ENCODE measurements at regions not wholly inside any gene's neighbourhood (a gene's known extent, or its start where the extent isn't known, plus 50 kb on each side); places are given as distances from the start of the nearest gene placed in this dataset.
"Not testable (repeated sequence)": the region's sequence is repeated elsewhere in the genome, so short reads cannot be mapped to it uniquely, and the experiment has no call there.

DNA sequence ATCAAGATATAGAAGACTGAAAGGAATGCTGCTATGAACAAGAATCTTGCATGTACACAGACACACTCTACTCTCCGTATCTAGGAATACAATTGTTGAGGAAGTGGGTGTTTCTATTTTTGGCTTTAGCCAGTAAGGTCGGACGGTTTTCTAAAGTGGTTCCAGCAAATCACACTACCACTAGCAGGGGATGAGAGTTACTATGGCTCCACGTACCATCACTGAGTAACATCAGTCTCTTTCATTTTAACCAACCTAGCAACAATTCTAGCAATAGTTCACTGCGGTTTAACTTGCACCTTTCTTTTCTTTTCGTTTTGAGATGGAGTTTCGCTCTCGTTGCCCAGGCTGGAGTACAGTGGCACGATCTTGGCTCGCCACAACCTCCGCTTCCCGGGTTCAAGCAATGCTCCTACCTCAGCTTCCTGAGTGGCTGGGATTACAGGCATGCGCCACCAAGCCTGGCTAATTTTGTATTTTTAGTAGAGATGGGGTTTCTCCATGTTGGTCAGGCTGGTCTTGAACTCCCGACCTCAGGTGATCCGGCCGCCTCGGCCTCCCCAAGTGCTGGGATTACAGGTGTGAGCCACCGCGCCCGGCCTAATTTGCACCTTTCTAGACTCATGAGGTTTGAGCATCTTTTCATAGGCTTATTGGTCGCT, 103.2 kb upstream of the ZNF746 start:
- DNase-seq: not testable (repeated sequence)

DNA sequence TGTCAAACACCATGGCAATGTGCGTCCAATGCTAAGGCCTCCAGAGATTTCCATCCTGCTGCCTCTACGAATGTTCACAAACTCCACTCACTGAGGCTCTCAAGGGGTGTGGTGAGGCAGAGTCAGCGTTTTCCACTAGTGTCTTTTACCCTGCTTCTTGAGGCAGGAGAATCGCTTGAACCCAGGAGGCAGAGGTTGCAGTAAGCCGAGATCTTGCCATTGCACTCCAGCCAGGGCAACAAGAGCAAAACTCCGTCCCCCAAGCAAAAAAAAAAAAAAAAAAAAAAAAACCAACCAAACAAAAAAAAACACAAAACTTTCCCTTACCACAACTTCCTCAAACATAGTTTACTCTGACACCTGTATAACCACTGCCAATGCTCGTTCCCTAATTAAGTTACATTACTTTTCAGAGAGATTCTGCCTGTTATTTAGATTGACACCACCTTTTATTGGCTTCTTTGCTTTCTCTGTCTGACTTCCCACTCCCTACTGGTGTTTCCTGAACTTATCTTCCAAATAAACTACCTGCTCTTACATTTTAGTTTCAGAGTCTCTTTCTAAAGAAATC, 102.1 kb upstream of the ZNF746 start:
- no peak for DNase-seq

- no peak for DNase-seq
Observed at GRCh38 chr7:149598721-149599308, 101.2 kb upstream of the ZNF746 start.

DNA sequence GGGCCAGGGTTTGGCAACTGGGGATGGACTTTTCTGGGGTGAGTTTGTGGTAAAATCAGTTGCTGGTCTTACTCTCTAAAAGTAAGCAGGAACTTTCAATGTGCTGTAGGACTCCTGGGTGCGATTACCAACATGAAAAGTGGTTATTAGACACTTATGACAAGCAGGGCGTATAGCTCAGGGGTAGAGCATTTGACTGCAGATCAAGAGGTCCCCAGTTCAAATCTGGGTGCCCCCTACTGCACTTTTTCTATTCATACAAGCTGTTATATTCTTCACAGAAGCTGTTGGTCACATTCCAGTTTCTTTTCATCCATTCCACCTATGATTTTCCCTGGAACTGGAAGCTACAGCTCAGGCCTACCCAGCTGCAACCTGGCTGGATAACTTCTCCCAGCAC, 100.2 kb upstream of the ZNF746 start:
- not testable (repeated sequence) for DNase-seq

GRCh38 chr7:149595541-149595940, 97.9 kb upstream of the ZNF746 start:
- DNase-seq: no peak

DNA sequence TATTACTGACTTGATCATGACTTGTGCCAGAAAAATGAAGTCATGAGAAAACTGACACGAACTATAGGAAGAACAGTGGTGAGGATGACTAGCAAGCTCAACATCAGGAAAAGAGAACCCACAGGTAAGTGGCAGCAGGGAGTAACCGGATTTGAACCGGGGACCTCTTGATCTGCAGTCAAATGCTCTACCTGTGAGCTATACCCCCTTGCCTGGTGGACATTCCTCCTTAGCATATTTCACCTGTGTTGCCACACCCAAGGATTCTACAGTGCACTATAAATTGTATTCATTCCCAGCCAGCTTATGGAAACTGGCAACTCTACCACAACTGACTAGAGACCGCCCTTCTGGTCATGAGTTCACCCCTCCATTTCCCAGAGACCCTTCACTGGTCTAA, 97.5 kb upstream of the ZNF746 start:
- no peak for DNase-seq

DNA sequence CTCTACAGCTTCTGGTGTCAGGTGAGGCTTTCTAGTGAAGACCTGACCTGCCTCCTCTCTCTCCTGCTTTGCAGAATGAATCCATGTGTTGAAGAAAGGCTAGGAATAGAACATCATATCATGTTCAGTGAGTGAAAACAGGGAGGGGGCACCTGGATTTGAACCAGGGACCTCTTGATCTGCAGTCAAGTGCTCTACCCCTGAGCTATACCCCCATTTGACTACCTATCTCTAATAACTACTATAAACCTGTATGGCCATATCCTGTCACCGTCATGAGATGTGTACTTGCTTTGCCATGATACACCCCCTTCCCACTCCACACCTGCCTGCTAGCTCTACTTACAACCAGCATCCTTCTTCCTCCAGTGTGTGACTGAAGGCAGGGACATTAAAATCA, 91.3 kb upstream of the ZNF746 start:
- no peak for DNase-seq

- no peak for DNase-seq
Observed at GRCh38 chr7:149586646-149587645, 89.3 kb upstream of the ZNF746 start.

DNA sequence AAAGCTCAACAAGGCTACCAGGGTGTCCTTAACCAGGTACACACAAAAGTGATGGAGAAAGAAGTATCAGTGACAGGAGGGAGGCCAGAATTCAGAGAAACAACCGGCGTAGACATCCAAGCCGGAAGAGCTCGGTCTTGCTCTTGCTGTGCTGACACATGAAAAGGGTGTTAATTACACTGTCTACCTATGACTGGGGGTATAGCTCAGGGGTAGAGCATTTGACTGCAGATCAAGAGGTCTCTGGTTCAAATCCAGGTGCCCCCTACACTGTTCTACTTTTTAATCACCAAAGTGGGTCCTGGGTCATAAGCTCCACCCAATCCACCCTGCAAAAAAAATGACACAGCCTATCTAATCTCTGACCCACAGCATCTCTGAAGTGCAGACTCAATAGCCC, 86.9 kb upstream of the ZNF746 start:
- no peak for DNase-seq

GRCh38 chr7:149584009-149584408, 86.4 kb upstream of the ZNF746 start:
- no peak for DNase-seq

DNA sequence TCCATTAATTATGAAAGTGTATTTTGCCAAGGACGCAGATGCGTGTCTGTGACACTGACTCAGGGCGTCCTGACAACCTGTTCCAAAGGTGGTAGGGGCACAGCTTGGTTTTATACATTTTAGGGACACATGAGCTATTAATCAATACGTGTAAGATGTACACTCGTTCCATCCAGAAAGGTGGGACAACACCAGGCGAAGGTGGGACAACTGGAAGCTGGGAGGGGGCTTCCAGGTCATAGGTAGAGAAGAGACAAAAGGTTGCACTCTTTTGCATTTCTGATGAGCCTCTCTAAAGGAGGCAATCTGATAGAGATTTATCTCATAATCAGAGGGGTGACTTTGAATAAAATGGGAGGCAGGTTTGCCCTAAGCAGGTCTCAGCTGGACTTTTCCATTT, 82.7 kb upstream of the ZNF746 start:
- DNase-seq: no peak

GRCh38 chr7:149579365-149579764, 81.8 kb upstream of the ZNF746 start:
- DNase-seq: not testable (repeated sequence)

DNA sequence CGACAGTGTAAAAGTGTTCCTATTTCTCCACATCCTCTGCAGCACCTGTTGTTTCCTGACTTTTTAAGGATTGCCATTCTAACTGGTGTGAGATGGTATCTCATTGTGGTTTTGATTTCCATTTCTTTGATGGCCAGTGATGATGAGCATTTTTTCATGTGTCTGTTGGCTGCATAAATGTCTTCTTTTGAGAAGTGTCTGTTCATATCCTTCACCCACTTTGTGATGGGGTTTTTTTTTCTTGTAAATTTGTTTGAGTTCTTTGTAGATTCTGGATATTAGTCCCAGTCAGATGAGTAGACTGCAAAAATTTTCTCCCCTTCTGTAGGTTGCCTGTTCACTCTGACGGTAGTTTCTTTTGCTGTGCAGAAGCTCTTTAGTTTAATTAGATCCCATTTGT, 76.8 kb upstream of the ZNF746 start:
- DNase-seq: not testable (repeated sequence)

GRCh38 chr7:149573519-149573918, 75.9 kb upstream of the ZNF746 start:
- no peak for DNase-seq

GRCh38 chr7:149572920-149573319, 75.3 kb upstream of the ZNF746 start:
- not testable (repeated sequence) for DNase-seq

DNA sequence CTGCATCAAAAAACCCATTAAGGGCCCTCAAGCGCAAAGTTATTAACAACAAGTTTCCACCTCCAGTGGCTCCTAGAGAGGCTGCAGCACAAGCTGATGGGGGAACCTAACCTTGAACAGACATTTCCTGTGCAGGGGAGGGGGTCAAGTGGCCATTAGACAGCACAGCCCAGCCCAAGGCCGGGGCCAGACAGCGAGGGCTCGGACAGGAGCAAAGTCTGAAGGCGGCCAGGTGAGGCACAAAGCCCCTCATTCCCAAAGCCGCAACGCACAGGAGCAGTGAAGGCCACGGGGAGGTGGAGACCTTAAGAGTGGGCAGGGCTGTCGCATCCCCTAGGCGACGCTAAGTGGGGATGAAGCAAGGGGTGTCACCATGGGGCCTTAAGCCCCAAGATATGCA, 73.2 kb upstream of the ZNF746 start:
- no peak for DNase-seq

DNA sequence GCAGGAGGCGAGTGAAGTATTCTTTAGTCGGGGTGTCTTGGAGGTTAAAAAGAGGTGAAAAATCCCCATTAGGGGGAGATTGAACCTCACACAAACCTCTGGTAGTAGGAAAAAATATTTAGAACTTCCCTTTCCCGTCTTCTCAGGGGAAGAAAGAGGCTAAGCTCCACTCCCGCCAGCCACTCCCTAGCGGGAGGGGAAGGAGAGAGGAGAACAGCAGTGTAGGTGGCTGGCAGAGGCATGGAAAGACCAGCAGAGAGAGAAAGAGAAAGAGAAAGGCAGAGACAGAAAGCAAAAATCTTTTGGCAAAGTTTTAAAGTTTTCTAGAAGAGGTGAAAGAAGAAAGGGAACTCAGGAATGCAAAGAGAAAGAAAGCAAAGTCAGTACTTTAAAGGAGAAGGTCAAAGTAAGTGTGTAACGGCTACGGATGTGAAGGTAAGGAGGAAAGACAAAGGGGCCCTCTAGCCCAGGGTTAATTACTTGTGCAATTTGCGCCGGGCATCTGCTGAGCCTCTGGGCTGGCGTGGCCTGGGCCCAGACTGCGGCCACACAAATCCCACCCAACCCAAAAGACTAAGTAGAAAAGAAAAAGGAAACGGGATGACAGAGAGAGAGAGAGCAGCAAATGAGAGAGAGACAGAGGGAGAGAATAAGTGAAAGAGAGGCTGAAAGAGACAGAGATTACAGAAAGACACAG, 72.3 kb upstream of the ZNF746 start:
- DNase-seq: no peak

GRCh38 chr7:149569025-149569725, 71.6 kb upstream of the ZNF746 start:
- DNase-seq: no peak

GRCh38 chr7:149568218-149568617, 70.6 kb upstream of the ZNF746 start:
- no peak for DNase-seq

- no peak for DNase-seq
Observed at GRCh38 chr7:149566103-149566502, 68.5 kb upstream of the ZNF746 start.

- DNase-seq: no peak
Observed at GRCh38 chr7:149565096-149565382, 67.4 kb upstream of the ZNF746 start.

DNA sequence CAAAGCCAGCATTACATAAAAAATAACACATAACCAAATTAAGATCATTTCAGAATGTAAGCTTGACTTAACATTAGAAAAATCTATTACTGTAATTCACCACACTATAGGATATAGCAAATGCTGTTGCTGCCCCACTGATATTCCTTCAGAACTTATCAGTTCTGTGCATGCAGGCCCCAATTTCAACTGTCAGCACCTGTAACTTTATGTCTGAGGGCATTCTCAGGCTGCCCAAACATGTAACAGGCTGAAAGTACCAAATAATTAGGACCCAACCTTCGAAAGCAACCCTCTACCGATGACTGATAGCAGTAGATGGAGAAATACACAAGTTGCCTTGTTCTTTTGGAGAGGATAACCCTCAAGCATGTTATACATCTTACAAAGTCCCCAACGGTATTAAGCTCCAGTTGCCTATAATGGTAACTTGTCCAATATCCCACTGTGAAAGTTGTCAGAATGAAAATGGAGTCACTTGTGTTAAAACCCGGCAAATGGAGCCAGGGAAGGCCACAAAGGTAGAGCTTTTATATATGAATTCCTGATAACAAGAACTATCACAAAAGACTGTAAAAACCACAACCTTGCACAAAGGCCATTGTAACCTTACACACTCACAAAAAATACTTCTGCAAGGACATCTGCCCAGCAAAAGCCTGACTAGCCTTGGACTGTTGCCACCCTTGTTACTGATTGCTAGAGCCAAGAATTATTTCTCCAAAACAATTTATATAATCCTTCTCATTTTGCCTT, 66.9 kb upstream of the ZNF746 start:
- DNase-seq: no peak

All from NCI-H1417 treated with DMSO at 0.1 percent for 48 hours (cell line).